Fibroblast of mammary gland (primary cell): ENCODE measurements at regions not wholly inside any gene's neighbourhood (a gene's known extent, or its start where the extent isn't known, plus 50 kb on each side); places are given as distances from the start of the nearest gene placed in this dataset.

ENCODE experiments used
- DNase-seq: peaks from one replicate; pipeline ENCODE4 v3.0.0-alpha.2; 2010; ENCODE audit warnings: low read depth
- H3K4me3 ChIP-seq: 2 replicates; pipeline ENCODE4 v1.5.1; 2011; ENCODE audit warnings: low read depth, mild to moderate bottlenecking, low read length, moderate library complexity; ENCODE audit not compliant: control insufficient read depth
- CTCF ChIP-seq: conservative IDR thresholded peaks from 2 replicates; pipeline ENCODE4 v1.5.1; 2011; ENCODE audit warnings: low read depth, low read length, inconsistent platforms; ENCODE audit not compliant: control insufficient read depth, insufficient read depth

DNA sequence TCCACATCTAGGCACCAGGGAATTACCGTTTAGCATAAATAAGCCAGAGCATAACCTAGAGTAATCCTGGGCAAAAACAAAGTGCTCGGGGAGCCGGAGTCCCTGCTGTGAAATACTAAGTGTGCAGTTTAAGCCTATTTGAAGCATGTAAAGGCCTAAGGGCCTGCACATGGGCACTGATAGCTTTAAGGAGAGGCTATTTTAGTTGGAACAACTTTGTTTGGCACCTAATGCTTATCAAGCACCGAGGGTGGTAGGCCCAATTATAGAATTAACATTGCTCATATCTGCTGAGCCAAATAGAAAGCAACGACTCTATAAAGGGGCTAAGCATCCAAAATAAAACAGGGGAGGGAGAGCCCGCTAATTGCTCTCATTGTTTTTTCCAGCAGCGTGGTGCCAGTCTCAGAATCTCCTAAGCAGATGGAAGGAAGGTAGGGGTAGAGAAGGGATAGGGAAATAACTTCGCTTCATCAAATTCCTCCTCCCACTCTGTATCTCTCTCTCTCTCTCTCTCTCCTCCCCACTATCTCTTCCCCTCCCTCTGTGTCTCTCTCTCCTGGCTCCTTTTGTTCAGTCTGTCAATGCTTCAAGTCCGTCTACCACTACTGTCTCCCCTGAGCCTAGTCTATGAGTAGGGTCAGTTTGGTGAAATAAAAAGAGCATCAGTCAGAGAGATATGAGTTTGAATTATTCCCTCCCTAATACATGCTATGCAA, 292.8 kb downstream of the NXPE2 start:
- TF ChIP-seq CTCF, result no peak
- H3K4me3 ChIP-seq, result no peak overlapping the region
- DNase-seq, result no peak

DNA sequence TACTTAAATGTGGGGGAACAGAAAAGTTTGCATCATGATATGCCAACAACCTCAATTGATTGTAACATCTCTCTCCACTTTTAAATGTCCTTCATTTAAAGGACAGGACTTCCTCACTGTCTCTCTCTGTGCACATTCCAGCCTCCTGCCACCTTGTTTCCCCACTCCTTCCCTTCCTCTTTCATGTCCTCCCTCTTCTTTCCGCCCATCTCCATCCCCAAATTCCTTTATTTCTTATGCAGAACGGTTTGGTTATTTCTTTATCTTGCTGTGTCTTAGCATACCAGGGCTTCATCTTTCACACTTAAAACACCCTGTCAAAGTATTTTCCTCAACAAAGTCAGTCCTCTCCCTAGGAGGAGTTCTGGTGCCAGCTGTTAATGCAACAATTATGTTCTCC, 293.8 kb downstream of the NXPE2 start:
- no peak for DNase-seq
- H3K4me3 ChIP-seq, result no peak overlapping the region
- TF ChIP-seq CTCF, result no peak

DNA sequence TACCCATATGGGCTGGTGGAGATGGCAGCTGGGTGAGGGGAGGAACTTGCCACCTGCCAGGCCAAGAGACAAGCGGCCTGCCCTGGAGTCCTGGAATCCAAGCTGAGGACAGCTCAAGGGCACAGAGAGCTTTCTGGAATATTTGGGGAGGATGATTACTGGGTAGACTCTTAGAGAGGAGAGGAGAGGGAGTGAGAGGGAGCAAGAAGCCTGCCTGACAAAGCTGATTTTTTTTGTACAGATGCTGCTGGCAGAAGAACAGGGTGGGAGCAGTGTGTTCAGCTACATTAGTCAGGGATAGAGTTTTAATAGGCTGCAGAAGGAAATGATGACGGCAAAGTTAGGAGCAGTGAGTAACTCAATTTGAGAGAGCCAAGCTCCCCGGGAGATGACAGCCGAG, 299.3 kb downstream of the NXPE2 start:
- H3K4me3 ChIP-seq, result no peak overlapping the region
- DNase-seq, result no peak

DNA sequence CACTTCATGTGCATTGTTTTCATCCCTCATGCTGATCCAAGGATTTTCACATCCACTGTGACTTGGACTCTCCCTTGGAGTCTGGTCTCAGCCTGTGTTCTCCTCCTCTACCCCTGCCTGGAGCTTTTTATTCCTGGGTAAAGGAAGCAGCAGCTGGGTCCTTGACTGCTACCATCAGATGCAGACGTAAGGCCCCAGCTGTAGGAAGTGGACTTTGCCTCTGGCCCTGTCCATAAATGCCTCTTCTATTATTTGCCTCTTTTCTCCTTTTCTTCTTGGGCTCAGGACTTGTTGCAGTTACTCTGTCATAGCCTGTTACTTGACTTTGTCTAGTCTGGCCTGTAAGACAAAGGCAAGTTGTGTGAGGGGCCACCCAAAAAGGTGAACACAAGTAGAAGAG, 303.8 kb downstream of the NXPE2 start:
- no peak overlapping the region for H3K4me3 ChIP-seq
- no peak for DNase-seq
- TF ChIP-seq CTCF, result no peak

More for the DNA sequence above, 299.3 kb downstream of the NXPE2 start:
- TF ChIP-seq CTCF, result no peak

GRCh38 chr11:114984611-114985163, 306.4 kb downstream of the NXPE2 start:
- no peak overlapping the region for H3K4me3 ChIP-seq
- no peak for DNase-seq
- no peak for TF ChIP-seq CTCF

- TF ChIP-seq CTCF, result no peak
- no peak for DNase-seq
- no peak overlapping the region for H3K4me3 ChIP-seq
These were observed 308.0 kb downstream of the NXPE2 start for GRCh38 chr11:114986365-114986764.
